Neural cell (in vitro differentiated cells): ENCODE measurements at regions not wholly inside any gene's neighbourhood (a gene's known extent, or its start where the extent isn't known, plus 50 kb on each side); places are given as distances from the start of the nearest gene placed in this dataset.
"Not testable (repeated sequence)": the region's sequence is repeated elsewhere in the genome, so short reads cannot be mapped to it uniquely, and the experiment has no call there.

Experiments
- H2AFZ ChIP-seq: fragments of 200-600, 300-800 bp; sonication (generic), shearing (Covaris generic); 2 replicates; pipeline ENCODE4 v1.6.0; 2014; ENCODE audit warnings: low read depth, mild to moderate bottlenecking, antibody characterized with exemption, low read length, moderate library complexity
- H3F3A ChIP-seq: fragments of 200-600 bp; shearing (Covaris generic); 2 replicates; pipeline ENCODE4 v1.6.1; 2016; ENCODE audit warnings: mild to moderate bottlenecking, moderate library complexity, mixed read lengths, antibody characterized with exemption, low read length; ENCODE audit not compliant: insufficient read depth, poor library complexity, severe bottlenecking
- H3K27ac ChIP-seq: fragments of 200-600, 300-800 bp; sonication (generic), shearing (Covaris generic); 2 replicates; pipeline ENCODE4 v1.5.1; 2014; ENCODE audit warnings: mild to moderate bottlenecking, low read length, moderate library complexity
- H3K27me3 ChIP-seq: fragments of 300-800, 200-600 bp; sonication (generic), shearing (Covaris generic); 2 replicates; pipeline ENCODE4 v1.6.0; 2014; ENCODE audit warnings: mild to moderate bottlenecking, low read depth, low read length, moderate library complexity; ENCODE audit not compliant: insufficient read depth
- H3K36me3 ChIP-seq: fragments of 300-800, 200-600 bp; sonication (generic), shearing (Covaris generic); 2 replicates; pipeline ENCODE4 v1.5.1; 2014; ENCODE audit warnings: mild to moderate bottlenecking, antibody characterized with exemption, low read length, moderate library complexity; ENCODE audit not compliant: insufficient read depth
- H3K4me2 ChIP-seq: fragments of 300-800, 200-600 bp; sonication (generic), shearing (Covaris generic); 2 replicates; pipeline ENCODE4 v1.6.0; 2014; ENCODE audit warnings: mild to moderate bottlenecking, low read length
- H3K4me3 ChIP-seq: fragments of 300-800, 200-600 bp; sonication (generic), shearing (Covaris generic); 2 replicates; pipeline ENCODE4 v1.5.1; 2014; ENCODE audit warnings: mild to moderate bottlenecking, low read length, moderate library complexity
- H3K79me2 ChIP-seq: fragments of 200-600 bp; shearing (Covaris generic); replicated peaks from 2 replicates; pipeline ENCODE4 v1.6.0; 2014; ENCODE audit warnings: mild to moderate bottlenecking, low read length, moderate library complexity; ENCODE audit not compliant: insufficient read depth
- H3K9ac ChIP-seq: fragments of 300-800, 200-600 bp; sonication (generic), shearing (Covaris generic); 2 replicates; pipeline ENCODE4 v1.6.1; 2016; ENCODE audit warnings: mild to moderate bottlenecking, low read length, mixed read lengths
- H3K9me2 ChIP-seq: fragments of 200-600 bp; shearing (Covaris generic); 2 replicates; pipeline ENCODE4 v1.6.1; 2016; ENCODE audit warnings: mild to moderate bottlenecking, low read length, mixed read lengths; ENCODE audit not compliant: insufficient read depth
- H3K9me3 ChIP-seq: fragments of 200-600, 300-800 bp; sonication (generic), shearing (Covaris generic); 2 replicates; pipeline ENCODE4 v1.6.1; 2016; ENCODE audit warnings: mild to moderate bottlenecking, mixed run types, low read length, moderate library complexity, mixed read lengths
- H4K20me1 ChIP-seq: fragments of 200-600 bp; shearing (Covaris generic); 2 replicates; pipeline ENCODE4 v1.6.1; 2016; ENCODE audit warnings: mild to moderate bottlenecking, mixed run types; ENCODE audit not compliant: insufficient read depth
- EP300 ChIP-seq: fragments of 450-650 bp; conservative IDR thresholded peaks from 2 replicates; pipeline ENCODE4 v1.6.1; 2014; ENCODE audit warnings: antibody characterized with exemption, mild to moderate bottlenecking, moderate library complexity; ENCODE audit not compliant: poor library complexity, severe bottlenecking
- EZH2 ChIP-seq: fragments of 200-600, 300-800 bp; shearing (Covaris generic), sonication (generic); IDR thresholded peaks from 2 replicates; pipeline ENCODE4 v1.6.1; 2014; ENCODE audit warnings: antibody characterized with exemption, low read length, borderline replicate concordance, mild to moderate bottlenecking; ENCODE audit not compliant: insufficient read depth, poor library complexity, severe bottlenecking
- MXI1 ChIP-seq: fragments of 450-650 bp; conservative IDR thresholded peaks from 2 replicates; pipeline ENCODE4 v1.6.1; 2014; ENCODE audit warnings: antibody characterized with exemption, mild to moderate bottlenecking; ENCODE audit not compliant: poor library complexity, severe bottlenecking
- POLR2AphosphoS5 ChIP-seq: IDR thresholded peaks from 2 replicates; pipeline ENCODE4 v1.6.1; 2012
- RAD21 ChIP-seq: fragments of 450-650 bp; conservative IDR thresholded peaks from 2 replicates; pipeline ENCODE4 v1.6.1; 2014; ENCODE audit warnings: antibody characterized with exemption, mild to moderate bottlenecking, moderate library complexity
- SMC3 ChIP-seq: fragments of 450-650 bp; conservative IDR thresholded peaks from 2 replicates; pipeline ENCODE4 v1.6.1; 2014; ENCODE audit warnings: antibody characterized with exemption, mild to moderate bottlenecking, moderate library complexity; ENCODE audit not compliant: poor library complexity
- TAF1 ChIP-seq: IDR thresholded peaks from 2 replicates; pipeline ENCODE4 v1.6.1; 2012; ENCODE audit warnings: low read depth
- TF ChIP-seq, protein P1 (sequence below): fragments of 450-650 bp; IDR thresholded peaks from 2 replicates; pipeline ENCODE4 v1.5.1; 2014; ENCODE audit warnings: antibody characterized with exemption, mild to moderate bottlenecking, moderate library complexity; ENCODE audit not compliant: poor library complexity, severe bottlenecking
- TF ChIP-seq, protein P2 (sequence below): IDR thresholded peaks from 2 replicates; pipeline ENCODE4 v1.6.1; 2012; ENCODE audit warnings: borderline replicate concordance

DNA sequence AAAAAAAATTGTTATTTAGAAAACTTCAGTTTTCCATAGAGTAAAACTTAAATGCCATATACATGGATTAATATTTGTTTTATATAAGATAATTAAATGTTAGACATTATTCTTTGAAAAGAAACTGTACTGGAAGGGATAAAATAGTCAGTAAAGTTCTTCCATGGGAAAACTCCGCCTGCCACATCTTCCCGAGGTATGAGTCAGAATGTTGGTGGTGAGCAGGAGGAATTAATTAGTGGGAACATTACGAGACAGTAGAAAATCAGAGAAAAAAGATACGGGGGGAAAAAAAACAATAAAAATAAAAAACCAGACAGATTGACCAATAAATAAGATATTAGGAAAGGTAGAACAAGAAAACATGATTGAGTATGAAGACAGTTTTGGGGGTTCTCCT lies 930.3 kb upstream of the C9orf72 start:
- H3K27ac ChIP-seq = no peak overlapping the region
- H3K27me3 ChIP-seq = no peaks in the 10 kb centered on the region
- no peaks in the 10 kb centered on the region for H3K9me2 ChIP-seq
- H3F3A ChIP-seq = no peaks in the 10 kb centered on the region
- H3K4me2 ChIP-seq = no peak overlapping the region
- H4K20me1 ChIP-seq = no peaks in the 10 kb centered on the region
- TF ChIP-seq, protein P1, sequence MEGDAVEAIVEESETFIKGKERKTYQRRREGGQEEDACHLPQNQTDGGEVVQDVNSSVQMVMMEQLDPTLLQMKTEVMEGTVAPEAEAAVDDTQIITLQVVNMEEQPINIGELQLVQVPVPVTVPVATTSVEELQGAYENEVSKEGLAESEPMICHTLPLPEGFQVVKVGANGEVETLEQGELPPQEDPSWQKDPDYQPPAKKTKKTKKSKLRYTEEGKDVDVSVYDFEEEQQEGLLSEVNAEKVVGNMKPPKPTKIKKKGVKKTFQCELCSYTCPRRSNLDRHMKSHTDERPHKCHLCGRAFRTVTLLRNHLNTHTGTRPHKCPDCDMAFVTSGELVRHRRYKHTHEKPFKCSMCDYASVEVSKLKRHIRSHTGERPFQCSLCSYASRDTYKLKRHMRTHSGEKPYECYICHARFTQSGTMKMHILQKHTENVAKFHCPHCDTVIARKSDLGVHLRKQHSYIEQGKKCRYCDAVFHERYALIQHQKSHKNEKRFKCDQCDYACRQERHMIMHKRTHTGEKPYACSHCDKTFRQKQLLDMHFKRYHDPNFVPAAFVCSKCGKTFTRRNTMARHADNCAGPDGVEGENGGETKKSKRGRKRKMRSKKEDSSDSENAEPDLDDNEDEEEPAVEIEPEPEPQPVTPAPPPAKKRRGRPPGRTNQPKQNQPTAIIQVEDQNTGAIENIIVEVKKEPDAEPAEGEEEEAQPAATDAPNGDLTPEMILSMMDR = no peak
- no peak for TF ChIP-seq EZH2
- TF ChIP-seq RAD21 = no peak
- no peak for TF ChIP-seq SMC3
- TF ChIP-seq EP300 = no peak
- TF ChIP-seq, protein P2, sequence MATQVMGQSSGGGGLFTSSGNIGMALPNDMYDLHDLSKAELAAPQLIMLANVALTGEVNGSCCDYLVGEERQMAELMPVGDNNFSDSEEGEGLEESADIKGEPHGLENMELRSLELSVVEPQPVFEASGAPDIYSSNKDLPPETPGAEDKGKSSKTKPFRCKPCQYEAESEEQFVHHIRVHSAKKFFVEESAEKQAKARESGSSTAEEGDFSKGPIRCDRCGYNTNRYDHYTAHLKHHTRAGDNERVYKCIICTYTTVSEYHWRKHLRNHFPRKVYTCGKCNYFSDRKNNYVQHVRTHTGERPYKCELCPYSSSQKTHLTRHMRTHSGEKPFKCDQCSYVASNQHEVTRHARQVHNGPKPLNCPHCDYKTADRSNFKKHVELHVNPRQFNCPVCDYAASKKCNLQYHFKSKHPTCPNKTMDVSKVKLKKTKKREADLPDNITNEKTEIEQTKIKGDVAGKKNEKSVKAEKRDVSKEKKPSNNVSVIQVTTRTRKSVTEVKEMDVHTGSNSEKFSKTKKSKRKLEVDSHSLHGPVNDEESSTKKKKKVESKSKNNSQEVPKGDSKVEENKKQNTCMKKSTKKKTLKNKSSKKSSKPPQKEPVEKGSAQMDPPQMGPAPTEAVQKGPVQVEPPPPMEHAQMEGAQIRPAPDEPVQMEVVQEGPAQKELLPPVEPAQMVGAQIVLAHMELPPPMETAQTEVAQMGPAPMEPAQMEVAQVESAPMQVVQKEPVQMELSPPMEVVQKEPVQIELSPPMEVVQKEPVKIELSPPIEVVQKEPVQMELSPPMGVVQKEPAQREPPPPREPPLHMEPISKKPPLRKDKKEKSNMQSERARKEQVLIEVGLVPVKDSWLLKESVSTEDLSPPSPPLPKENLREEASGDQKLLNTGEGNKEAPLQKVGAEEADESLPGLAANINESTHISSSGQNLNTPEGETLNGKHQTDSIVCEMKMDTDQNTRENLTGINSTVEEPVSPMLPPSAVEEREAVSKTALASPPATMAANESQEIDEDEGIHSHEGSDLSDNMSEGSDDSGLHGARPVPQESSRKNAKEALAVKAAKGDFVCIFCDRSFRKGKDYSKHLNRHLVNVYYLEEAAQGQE = no peak
- TF ChIP-seq MXI1 = no peak
- no peak for TF ChIP-seq POLR2AphosphoS5
- no peaks in the 10 kb centered on the region for H3K36me3 ChIP-seq
- H3K9ac ChIP-seq = no peak overlapping the region
- H3K4me3 ChIP-seq = no peak overlapping the region
- no peak overlapping the region for H2AFZ ChIP-seq
- H3K79me2 ChIP-seq = no peaks in the 10 kb centered on the region
- H3K9me3 ChIP-seq = no peaks in the 10 kb centered on the region

DNA sequence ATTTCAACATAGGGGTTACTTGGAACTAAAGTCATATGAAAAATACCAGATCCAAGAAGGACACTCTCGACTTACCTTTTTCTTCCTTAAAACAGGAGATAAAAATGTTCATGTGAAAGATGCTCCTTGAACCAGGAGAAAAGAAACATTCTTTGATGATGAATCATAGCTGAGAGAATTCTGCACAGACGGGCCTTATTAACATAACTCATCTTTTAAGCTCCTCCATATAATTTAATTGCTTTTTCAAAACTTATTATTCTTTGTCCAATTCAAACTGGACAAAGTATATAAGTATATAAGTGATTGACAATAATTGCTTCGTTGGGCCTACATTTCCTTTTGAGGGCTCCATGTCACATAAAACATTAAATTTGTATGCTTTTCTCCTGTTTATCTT lies 945.2 kb upstream of the C9orf72 start:
- Histone ChIP-seq H3K36me3 (no peaks in the 10 kb centered on the region), H3K9me3 (no peaks in the 10 kb centered on the region), H3K27me3 (no peaks in the 10 kb centered on the region), H3K9me2 (no peaks in the 10 kb centered on the region), H4K20me1 (no peaks in the 10 kb centered on the region), H3K79me2 (no peaks in the 10 kb centered on the region), H2AFZ (no peak overlapping the region), H3K27ac (no peak overlapping the region), H3K4me3 (no peak overlapping the region), H3K4me2 (no peak overlapping the region), H3F3A (no peaks in the 10 kb centered on the region), H3K9ac (no peak overlapping the region)
- TF ChIP-seq TAF1 = no peak
- TF ChIP-seq EP300 = no peak
- no peak for TF ChIP-seq RAD21
- TF ChIP-seq, protein P2 = no peak

DNA sequence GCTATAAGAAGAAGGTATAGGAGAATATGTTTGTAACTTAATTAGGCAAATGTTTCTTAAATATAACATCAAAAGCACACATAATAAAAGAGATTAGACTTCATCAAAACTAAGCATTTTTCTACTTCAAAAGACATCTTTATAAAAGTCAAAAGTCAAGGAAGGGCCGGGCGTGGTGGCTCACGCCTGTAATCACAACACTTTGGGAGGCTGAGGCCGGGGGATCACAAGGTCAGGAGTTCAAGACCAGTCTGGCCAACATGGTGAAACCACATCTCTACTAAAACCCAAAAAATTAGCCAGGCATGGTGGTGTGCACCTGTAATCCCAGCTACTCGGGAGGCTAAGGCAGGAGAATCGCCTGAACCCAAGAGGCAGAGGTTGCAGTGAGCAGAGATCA lies 951.0 kb upstream of the C9orf72 start:
- H3K9me2 ChIP-seq, H3K27me3 ChIP-seq, H3K9ac ChIP-seq, H3K9me3 ChIP-seq, H3K4me2 ChIP-seq, H3K4me3 ChIP-seq, H4K20me1 ChIP-seq, H3F3A ChIP-seq, H2AFZ ChIP-seq, H3K36me3 ChIP-seq, H3K79me2 ChIP-seq, H3K27ac ChIP-seq: not testable (repeated sequence)
